Adrenal gland (tissue), 9 donors: ENCODE measurements at regions not wholly inside any gene's neighbourhood (a gene's known extent, or its start where the extent isn't known, plus 50 kb on each side); places are given as distances from the start of the nearest gene placed in this dataset.

Source experiments
- DNase-seq, 7 donors: peaks; one replicate each; pipeline ENCODE4 v3.0.0-alpha.2; 2019 to 2020
- H3K27ac ChIP-seq, 5 donors: fragments of 200-600 bp; sonication (generic) in 4 of 5; 1 replicate in 3 of 5; 2 replicates in 2 of 5; pipeline versions ENCODE4 v1.5.1 to v1.8.0; 2016 to 2020; ENCODE audit warnings: mild to moderate bottlenecking in 1 of 5
- H3K27me3 ChIP-seq: fragments of 200-600 bp; 2 replicates; pipeline ENCODE4 v1.8.0; 2021
- H3K36me3 ChIP-seq, 2 donors: fragments of 200-600 bp; replicated peaks in 1 of 2; 1 replicate in 1 of 2; 2 replicates in 1 of 2; pipeline versions ENCODE4 v1.5.1 to v1.8.0; 2018 to 2022
- H3K4me1 ChIP-seq, 2 donors: fragments of 200-600 bp; replicated peaks in 1 of 2; 1 replicate in 1 of 2; 2 replicates in 1 of 2; pipeline versions ENCODE4 v1.5.1 to v1.8.0; 2018 to 2021
- H3K4me3 ChIP-seq, 4 donors: fragments of 200-600 bp; sonication (generic) in 3 of 4; one replicate each; pipeline ENCODE4 v1.5.1; 2016 to 2018
- H3K9me3 ChIP-seq, 3 donors: fragments of 200-600 bp; sonication (generic) in 1 of 3; replicated peaks in 1 of 3; 1 replicate in 2 of 3; 2 replicates in 1 of 3; pipeline versions ENCODE4 v1.5.1 to v1.8.0; 2016 to 2021
- CTCF ChIP-seq, 6 experiments: fragments of 450-650 bp in 4 of 6; fragments of 200-600 bp in 2 of 6; sonication (generic) in 1 of 6; IDR thresholded peaks; 1 replicate in 5 of 6; 2 replicates in 1 of 6; pipeline versions ENCODE4 v1.5.1 to v1.8.0; 2016 to 2021; ENCODE audit warnings: antibody characterized with exemption in 6 of 6, mild to moderate bottlenecking in 2 of 6, moderate library complexity in 1 of 6
- POLR2A ChIP-seq, 2 donors: fragments of 450-650 bp; IDR thresholded peaks; one replicate each; pipeline ENCODE4 v1.6.1; 2017; ENCODE audit warnings: antibody characterized with exemption in 2 of 2, mild to moderate bottlenecking in 2 of 2, moderate library complexity in 1 of 2
- WGBS, 4 donors: extraction: QIAGEN DNeasy Blood & Tissue Kit in 2 of 4; methylation state at CpG; one replicate each; pipeline versions ENCODE4 v1.1.5 to v1.1.7; 2013 to 2017; 5-methylcytosine and 5-hydroxymethylcytosine counted together
- intact Hi-C, 2 donors: fragments of 100-400 bp; cut with DNase I; formaldehyde crosslinking; loops; one replicate each; pipeline versions ENCODE4 v1.14.1 to v1.15.0; 2022 to 2023
- donor health status: healthy with polysubstance abuse.
- donor health status: Bipolar disorder and iron deficiency.
- donor health status: DM: yes; HTN: yes; CAD: no.
- donor health status: DM: no; HTN: no; CAD: no.
- donor health status: DM: no; HTN: no; CAD: no.

GRCh38 chr6:14860774-14861173 is 385.1 kb upstream of the JARID2 start:
- H3K27me3 ChIP-seq, result no peaks in the 10 kb centered on the region
- no peak for DNase-seq
- TF ChIP-seq CTCF (IDR thresholded peaks at IDR 0.05) (no peak), POLR2A (IDR thresholded peaks at IDR 0.05) (no peak)
- H3K4me3 ChIP-seq, result no peak overlapping the region
- H3K9me3 ChIP-seq, result no peaks in the 10 kb centered on the region
- no peak overlapping the region for H3K27ac ChIP-seq
- no peaks in the 10 kb centered on the region for H3K36me3 ChIP-seq
- intact Hi-C loops, result no loop called here
- H3K4me1 ChIP-seq, result no peaks in the 10 kb centered on the region
- WGBS, 4 donors, result 57 to 71% (median 61%) methylated on average over 2 of the region's 2 CpGs

GRCh38 chr6:14861491-14861943 is 384.4 kb upstream of the JARID2 start:
- Histone ChIP-seq H3K27me3 (no peaks in the 10 kb centered on the region), H3K36me3 (no peaks in the 10 kb centered on the region), H3K4me3 (no peak overlapping the region), H3K27ac (no peak overlapping the region), H3K4me1 (no peaks in the 10 kb centered on the region), H3K9me3 (no peaks in the 10 kb centered on the region)
- WGBS, 4 donors, result 77 to 92% (median 87%) methylated on average over 2 to 4 of the region's 4 CpGs
- DNase-seq, result no peak
- intact Hi-C loops, result no loop called here
- TF ChIP-seq POLR2A (IDR thresholded peaks at IDR 0.05) (no peak), CTCF (IDR thresholded peaks at IDR 0.05) (no peak)

GRCh38 chr6:14862845-14863244 is 383.0 kb upstream of the JARID2 start:
- TF ChIP-seq POLR2A (IDR thresholded peaks at IDR 0.05) (no peak), CTCF (IDR thresholded peaks at IDR 0.05) (no peak)
- 80 to 91% (median 85%) methylated on average over 3 of the region's 3 CpGs for WGBS, 4 donors
- H3K27me3 ChIP-seq, result no peaks in the 10 kb centered on the region
- no peaks in the 10 kb centered on the region for H3K36me3 ChIP-seq
- DNase-seq, result no peak
- H3K9me3 ChIP-seq, result no peaks in the 10 kb centered on the region
- H3K27ac ChIP-seq, result no peak overlapping the region
- H3K4me3 ChIP-seq, result no peak overlapping the region
- intact Hi-C loops, result no loop called here
- no peaks in the 10 kb centered on the region for H3K4me1 ChIP-seq

- H3K4me1 ChIP-seq, result no peaks in the 10 kb centered on the region
- TF ChIP-seq CTCF (IDR thresholded peaks at IDR 0.05) (no peak), POLR2A (IDR thresholded peaks at IDR 0.05) (no peak)
- H3K27ac ChIP-seq, result no peak overlapping the region
- no peaks in the 10 kb centered on the region for H3K27me3 ChIP-seq
- no peaks in the 10 kb centered on the region for H3K9me3 ChIP-seq
- H3K4me3 ChIP-seq, result no peak overlapping the region
- 65 to 73% (median 71%) methylated on average over 14 of the region's 14 CpGs for WGBS, 4 donors
- intact Hi-C loops, result no loop called here
- no peaks in the 10 kb centered on the region for H3K36me3 ChIP-seq
- DNase-seq, result no peak
These were observed 381.7 kb upstream of the JARID2 start for GRCh38 chr6:14863902-14864850.
